GM11168 (cell line): ENCODE measurements at regions not wholly inside any gene's neighbourhood (a gene's known extent, or its start where the extent isn't known, plus 50 kb on each side); places are given as distances from the start of the nearest gene placed in this dataset.
"Not testable (repeated sequence)": the region's sequence is repeated elsewhere in the genome, so short reads cannot be mapped to it uniquely, and the experiment has no call there.

ENCODE experiments used
- in situ Hi-C: fragments of 300-500 bp; cut with MboI; formaldehyde crosslinking; loops from one replicate; pipeline ENCODE4 v1.12.0; 2022; ENCODE audit warnings: low sequenced_read_pairs; ENCODE audit not compliant: unreplicated experiment

GRCh38 chr11:29634244-29634643, 382.6 kb downstream of the KCNA4 start:
- in situ Hi-C loops = no loop called here

GRCh38 chr11:29629286-29629685, 387.5 kb downstream of the KCNA4 start:
- in situ Hi-C loops = no loop called here

GRCh38 chr11:29628609-29629008, 388.2 kb downstream of the KCNA4 start:
- in situ Hi-C loops = no loop called here

- in situ Hi-C loops = no loop called here
These were observed 389.3 kb downstream of the KCNA4 start for GRCh38 chr11:29627541-29627940.

- in situ Hi-C loops = no loop called here
These were observed 393.6 kb downstream of the KCNA4 start for GRCh38 chr11:29623144-29623722.

GRCh38 chr11:29616611-29617010, 400.2 kb downstream of the KCNA4 start:
- in situ Hi-C loops = no loop called here

GRCh38 chr11:29612423-29612822, 404.4 kb downstream of the KCNA4 start:
- in situ Hi-C loops = no loop called here

- in situ Hi-C loops = no loop called here
These were observed 410.3 kb downstream of the KCNA4 start for GRCh38 chr11:29606330-29607031.

- in situ Hi-C loops = not testable (repeated sequence)
These were observed 416.7 kb downstream of the KCNA4 start for GRCh38 chr11:29600151-29600575.

GRCh38 chr11:29584342-29584741, 432.5 kb downstream of the KCNA4 start:
- in situ Hi-C loops = no loop called here

- in situ Hi-C loops = no loop called here
These were observed 438.0 kb downstream of the KCNA4 start for GRCh38 chr11:29578806-29579205.

- in situ Hi-C loops = no loop called here
These were observed 452.3 kb downstream of the KCNA4 start for GRCh38 chr11:29564486-29564885.

GRCh38 chr11:29562183-29562582, 454.6 kb downstream of the KCNA4 start:
- in situ Hi-C loops = no loop called here

- in situ Hi-C loops = no loop called here
These were observed 462.8 kb downstream of the KCNA4 start for GRCh38 chr11:29553990-29554389.

GRCh38 chr11:29538339-29539036, 478.3 kb downstream of the KCNA4 start:
- in situ Hi-C loops = no loop called here

- in situ Hi-C loops = no loop called here
These were observed 482.0 kb downstream of the KCNA4 start for GRCh38 chr11:29534836-29535235.

GRCh38 chr11:29530961-29531360, 485.9 kb downstream of the KCNA4 start:
- in situ Hi-C loops = no loop called here

GRCh38 chr11:29527391-29527936, 489.4 kb downstream of the KCNA4 start:
- in situ Hi-C loops = no loop called here

- in situ Hi-C loops = no loop called here
These were observed 498.2 kb downstream of the KCNA4 start for GRCh38 chr11:29518389-29519174.

GRCh38 chr11:29511394-29511793, 505.4 kb downstream of the KCNA4 start:
- in situ Hi-C loops = no loop called here
